ENCODE measurements at regions not wholly inside any gene's neighbourhood (a gene's known extent, or its start where the extent isn't known, plus 50 kb on each side); places are given as distances from the start of the nearest gene placed in this dataset.

DNA sequence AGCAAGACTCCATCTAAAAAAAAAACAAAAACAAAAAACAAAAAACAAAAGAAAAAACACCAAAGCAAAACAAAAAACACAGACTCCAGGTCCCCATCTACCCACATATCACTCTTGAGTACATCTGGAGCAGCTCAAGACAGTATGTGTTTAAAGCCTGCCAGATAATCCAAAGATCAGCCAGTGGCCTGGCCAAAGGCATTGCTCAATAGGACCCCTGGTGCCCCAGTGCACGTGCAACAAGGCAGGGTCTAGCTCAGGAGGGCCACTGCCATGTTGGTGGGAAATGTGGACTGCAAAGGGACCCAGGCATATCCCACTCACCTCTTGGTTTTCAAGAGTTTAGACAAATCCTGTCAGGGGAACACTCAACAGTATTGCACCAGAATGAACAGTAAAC is 279.5 kb downstream of the RPLP1 start:
- peaks cover 9% of the 10 kb centered on the region for H3K27me3 ChIP-seq (ENCODE audit: insufficient read depth, low read length, poor library complexity)
- no peaks in the 10 kb centered on the region for H3K36me3 ChIP-seq (ENCODE audit: insufficient read depth, low read length)
- ATAC-seq (ENCODE audit: insufficient read depth, low read depth): no peak

GRCh38 chr15:69734699-69735098 is 282.1 kb downstream of the RPLP1 start:
- ATAC-seq (ENCODE audit: insufficient read depth, low read depth): no peak
- TF ChIP-seq EZH2 (IDR thresholded peaks at IDR 0.05; ENCODE audit: borderline replicate concordance, low read depth, low read length, severe bottlenecking) (no peak), CTCF (IDR thresholded peaks at IDR 0.05; ENCODE audit: borderline replicate concordance, extremely low read depth, low read length, poor library complexity, severe bottlenecking) (no peak)
- Histone ChIP-seq H3K4me2 (ENCODE audit: insufficient read depth, low read length) (no peak overlapping the region), H3K79me2 (ENCODE audit: insufficient read depth, low read length) (no peaks in the 10 kb centered on the region), H4K20me1 (ENCODE audit: insufficient read depth, low read length) (no peaks in the 10 kb centered on the region), H3K4me1 (ENCODE audit: insufficient read depth, low read length) (no peaks in the 10 kb centered on the region), H2AFZ (ENCODE audit: low read depth, low read length) (no peak overlapping the region), H3K4me3 (ENCODE audit: low read depth in 1 of 2, low read length in 2 of 2) (no peak overlapping the region), H3K9me3 (ENCODE audit: insufficient read depth, low read length, severe bottlenecking) (no peaks in the 10 kb centered on the region), H3K27ac (ENCODE audit: low read length) (no peak overlapping the region), H3K9ac (ENCODE audit: low read depth, low read length) (no peak overlapping the region), H3K36me3 (ENCODE audit: insufficient read depth, low read length) (no peaks in the 10 kb centered on the region), H3K27me3 (ENCODE audit: insufficient read depth, low read length, poor library complexity) (peaks cover 11% of the 10 kb centered on the region)
- DNase-seq: no peak

More for the DNA sequence above, 279.5 kb downstream of the RPLP1 start:
- Histone ChIP-seq H2AFZ (ENCODE audit: low read depth, low read length) (no peak overlapping the region), H3K4me2 (ENCODE audit: insufficient read depth, low read length) (no peak overlapping the region), H3K9ac (ENCODE audit: low read depth, low read length) (no peak overlapping the region), H3K27ac (ENCODE audit: low read length) (no peak overlapping the region), H3K4me1 (ENCODE audit: insufficient read depth, low read length) (no peaks in the 10 kb centered on the region), H3K9me3 (ENCODE audit: insufficient read depth, low read length, severe bottlenecking) (no peaks in the 10 kb centered on the region), H3K79me2 (ENCODE audit: insufficient read depth, low read length) (no peaks in the 10 kb centered on the region), H4K20me1 (ENCODE audit: insufficient read depth, low read length) (no peaks in the 10 kb centered on the region), H3K4me3 (ENCODE audit: low read depth in 1 of 2, low read length in 2 of 2) (no peak overlapping the region)
- TF ChIP-seq CTCF (IDR thresholded peaks at IDR 0.05; ENCODE audit: borderline replicate concordance, extremely low read depth, low read length, poor library complexity, severe bottlenecking) (no peak), EZH2 (IDR thresholded peaks at IDR 0.05; ENCODE audit: borderline replicate concordance, low read depth, low read length, severe bottlenecking) (no peak)
- DNase-seq: no peak

- no peak overlapping the region for H3K4me3 ChIP-seq (ENCODE audit: low read depth in 1 of 2, low read length in 2 of 2)
- no peak overlapping the region for H3K27ac ChIP-seq (ENCODE audit: low read length)
Measured at GRCh38 chr15:69735121-69735520, 282.5 kb downstream of the RPLP1 start.

More at GRCh38 chr15:69735121-69735520, 282.5 kb downstream of the RPLP1 start:
- Histone ChIP-seq H3K9ac (ENCODE audit: low read depth, low read length) (no peak overlapping the region), H3K4me2 (ENCODE audit: insufficient read depth, low read length) (no peak overlapping the region), H3K9me3 (ENCODE audit: insufficient read depth, low read length, severe bottlenecking) (no peaks in the 10 kb centered on the region), H3K4me1 (ENCODE audit: insufficient read depth, low read length) (no peaks in the 10 kb centered on the region), H4K20me1 (ENCODE audit: insufficient read depth, low read length) (no peaks in the 10 kb centered on the region), H3K36me3 (ENCODE audit: insufficient read depth, low read length) (no peaks in the 10 kb centered on the region), H2AFZ (ENCODE audit: low read depth, low read length) (no peak overlapping the region), H3K79me2 (ENCODE audit: insufficient read depth, low read length) (no peaks in the 10 kb centered on the region), H3K27me3 (ENCODE audit: insufficient read depth, low read length, poor library complexity) (peaks cover 11% of the 10 kb centered on the region)
- DNase-seq: no peak
- ATAC-seq (ENCODE audit: insufficient read depth, low read depth): no peak
- no peak for TF ChIP-seq CTCF (IDR thresholded peaks at IDR 0.05; ENCODE audit: borderline replicate concordance, extremely low read depth, low read length, poor library complexity, severe bottlenecking)
